DMS153 treated with DMSO at 0.1 percent for 48 hours (cell line): ENCODE measurements at regions not wholly inside any gene's neighbourhood (a gene's known extent, or its start where the extent isn't known, plus 50 kb on each side); places are given as distances from the start of the nearest gene placed in this dataset.
"Not testable (repeated sequence)": the region's sequence is repeated elsewhere in the genome, so short reads cannot be mapped to it uniquely, and the experiment has no call there.

Experiments used
- DNase-seq: peaks from one replicate; lab custom pipeline; 2025; ENCODE audit not compliant: unreplicated experiment; lab: John Stamatoyannopoulos, UW

GRCh38 chr6:48628316-48628715 is 517.3 kb upstream of the PTCHD4 start:
- DNase-seq, result no peak

DNA sequence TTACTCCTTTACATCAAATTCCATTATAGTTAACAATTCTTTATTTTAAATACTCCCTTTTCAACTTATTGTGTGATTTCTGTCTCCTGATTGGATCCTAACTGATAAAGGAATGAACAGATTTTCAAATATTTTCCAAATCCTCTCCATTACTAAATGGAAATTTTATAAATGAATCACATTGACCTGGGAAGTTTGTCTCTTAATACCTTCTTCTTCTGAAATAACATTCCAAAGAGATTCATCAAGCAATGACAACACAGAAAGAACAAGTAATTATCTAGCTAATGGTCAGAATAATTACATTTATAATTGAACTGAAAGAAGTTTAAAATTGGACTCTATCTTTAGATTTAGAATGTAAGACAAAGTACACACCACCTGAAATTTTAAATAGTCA is 515.4 kb upstream of the PTCHD4 start:
- no peak for DNase-seq

DNA sequence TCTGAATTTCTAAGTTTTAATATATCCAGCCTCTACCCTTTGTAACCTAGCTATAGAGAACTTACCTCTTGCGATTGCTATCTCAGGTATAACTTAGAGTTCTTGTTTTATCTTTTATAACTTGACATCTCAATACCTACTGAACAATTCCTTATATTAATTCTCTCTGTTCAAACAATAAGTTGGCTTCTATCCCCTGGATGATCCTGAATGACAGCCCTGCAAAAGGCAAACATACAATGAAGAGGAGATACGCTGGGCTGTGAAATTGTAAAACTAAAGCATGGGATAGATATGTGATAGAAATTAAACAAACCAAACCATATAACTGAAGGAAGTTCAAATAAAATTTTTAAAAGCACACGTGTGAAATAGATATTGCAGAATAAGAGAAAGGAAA is 513.6 kb upstream of the PTCHD4 start:
- no peak for DNase-seq

GRCh38 chr6:48619771-48620170 is 508.8 kb upstream of the PTCHD4 start:
- DNase-seq, result no peak

GRCh38 chr6:48615041-48615440 is 504.0 kb upstream of the PTCHD4 start:
- no peak for DNase-seq

DNA sequence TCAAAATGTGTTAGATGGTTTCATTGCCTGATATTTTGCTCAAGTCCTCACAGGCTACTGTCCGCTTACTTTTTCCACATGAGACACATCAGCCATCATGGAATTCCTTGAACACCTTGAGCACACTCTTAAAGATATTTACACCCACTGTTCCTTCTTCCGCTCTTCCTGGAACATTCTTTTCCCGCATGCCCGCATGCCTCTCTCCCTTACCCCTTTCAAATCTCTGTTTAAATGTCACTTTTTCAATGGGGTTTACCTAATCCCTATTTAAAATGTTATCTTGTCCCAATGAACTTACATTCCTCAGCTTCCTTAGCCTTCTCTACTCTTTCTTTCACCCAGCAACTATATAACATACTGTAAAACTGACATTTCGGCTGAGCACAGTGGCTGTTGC is 503.3 kb upstream of the PTCHD4 start:
- DNase-seq, result no peak

DNA sequence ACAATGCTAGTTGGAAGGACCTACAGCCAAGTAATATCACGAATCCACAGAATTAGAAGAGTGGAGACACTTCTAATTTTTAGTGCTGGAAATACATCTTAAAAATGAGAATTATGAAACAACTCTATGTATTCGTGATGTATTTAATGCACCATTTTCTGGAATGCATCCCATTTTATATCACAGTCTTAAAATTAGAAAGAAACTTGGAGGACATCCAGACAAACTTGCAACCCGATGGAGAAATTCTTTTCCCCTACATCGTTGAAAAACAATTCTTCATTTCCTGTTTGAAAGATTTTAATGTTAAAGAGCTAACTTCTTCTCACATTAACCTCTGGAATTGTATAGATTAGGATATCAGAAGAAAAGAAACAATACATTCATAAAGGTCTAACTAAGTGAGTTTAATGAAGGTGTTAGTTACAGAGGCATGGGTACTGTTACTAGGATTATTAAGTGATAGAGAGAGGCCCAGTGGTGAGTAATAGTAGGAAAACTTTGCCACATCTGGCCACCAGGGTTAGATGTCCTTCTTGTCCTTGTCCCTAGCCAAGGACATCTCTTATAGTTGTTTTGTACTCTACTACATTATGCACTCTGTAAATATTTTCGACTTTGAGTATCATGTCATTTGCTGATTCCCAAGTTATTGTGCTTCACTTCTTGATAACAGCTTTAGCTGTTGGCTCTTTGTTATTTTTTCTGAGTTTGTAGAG is 502.4 kb upstream of the PTCHD4 start:
- no peak for DNase-seq

DNA sequence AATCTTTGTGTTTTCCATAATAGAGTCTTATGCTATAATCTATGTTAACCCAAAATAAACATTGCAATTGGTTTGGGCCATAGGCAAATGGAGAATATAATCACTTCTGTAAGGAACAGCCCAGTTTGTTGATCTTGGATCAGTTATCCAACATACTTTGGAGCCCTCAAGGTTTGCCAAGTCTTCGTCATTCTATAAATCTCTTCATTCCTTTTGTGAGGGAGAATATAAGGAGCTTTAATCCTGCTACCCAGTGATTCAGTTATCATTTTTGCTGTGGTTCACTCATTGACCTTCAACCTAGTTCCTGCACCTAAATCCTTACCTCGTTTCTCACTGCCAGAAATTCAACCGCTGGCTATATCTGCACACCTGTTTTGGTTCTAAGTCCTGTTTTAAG is 500.3 kb upstream of the PTCHD4 start:
- DNase-seq, result no peak

DNA sequence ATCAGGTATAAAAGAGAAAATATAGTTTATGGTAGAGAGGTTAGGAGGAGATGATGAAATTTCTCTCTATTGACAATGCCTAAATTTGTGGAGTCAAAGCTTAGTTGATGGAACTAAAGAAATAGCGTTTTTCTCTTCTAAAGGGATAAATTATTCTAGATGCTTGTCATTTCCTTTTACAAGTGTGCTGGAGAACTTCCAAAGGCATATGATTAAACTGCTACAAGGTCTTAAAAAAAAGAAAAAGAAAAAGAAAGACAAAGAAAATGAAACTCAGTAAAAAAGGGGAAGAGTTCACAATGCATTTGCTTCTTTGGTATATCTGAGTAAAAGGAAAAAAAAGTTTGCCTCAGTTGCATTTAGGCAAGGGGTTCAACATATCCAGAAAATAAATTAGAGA is 499.8 kb upstream of the PTCHD4 start:
- DNase-seq, result no peak

DNA sequence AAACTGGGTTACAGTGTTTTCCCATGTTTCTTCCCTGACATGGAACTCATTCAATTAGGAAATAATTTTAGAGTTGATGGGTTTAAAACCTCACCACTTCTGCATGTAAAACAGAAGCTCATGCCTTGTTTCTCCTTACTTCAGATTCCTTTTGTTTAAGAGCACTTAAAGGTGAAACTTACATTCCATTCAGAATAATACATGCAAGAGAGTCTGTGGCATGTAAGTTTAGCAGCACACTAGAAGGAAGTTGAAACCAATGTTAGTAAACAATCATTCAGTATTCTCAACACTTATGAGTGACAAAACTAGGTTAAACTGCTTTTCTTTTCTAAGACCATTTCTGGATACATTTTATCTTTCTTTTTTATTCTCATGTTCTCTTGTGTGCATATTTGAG is 495.6 kb upstream of the PTCHD4 start:
- DNase-seq, result no peak

DNA sequence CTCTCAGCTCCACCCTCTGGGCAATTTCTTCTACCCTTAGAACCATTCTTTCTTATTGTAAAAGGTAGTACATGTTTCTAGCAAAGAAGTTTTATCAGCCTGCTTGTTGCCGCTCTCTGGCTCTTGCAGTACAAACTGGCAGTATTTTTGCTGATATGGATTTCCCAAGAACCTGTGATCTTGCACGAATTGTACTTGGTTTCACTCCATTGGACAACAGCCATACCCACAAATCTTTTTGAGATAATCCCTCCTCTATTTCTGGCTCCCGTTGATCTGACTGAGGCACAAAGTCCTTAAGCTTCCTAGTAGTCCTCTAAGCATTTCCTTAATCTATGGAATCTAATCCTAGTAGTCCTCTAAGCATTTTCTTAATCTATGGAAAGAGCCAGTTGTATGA is 487.0 kb upstream of the PTCHD4 start:
- no peak for DNase-seq

DNA sequence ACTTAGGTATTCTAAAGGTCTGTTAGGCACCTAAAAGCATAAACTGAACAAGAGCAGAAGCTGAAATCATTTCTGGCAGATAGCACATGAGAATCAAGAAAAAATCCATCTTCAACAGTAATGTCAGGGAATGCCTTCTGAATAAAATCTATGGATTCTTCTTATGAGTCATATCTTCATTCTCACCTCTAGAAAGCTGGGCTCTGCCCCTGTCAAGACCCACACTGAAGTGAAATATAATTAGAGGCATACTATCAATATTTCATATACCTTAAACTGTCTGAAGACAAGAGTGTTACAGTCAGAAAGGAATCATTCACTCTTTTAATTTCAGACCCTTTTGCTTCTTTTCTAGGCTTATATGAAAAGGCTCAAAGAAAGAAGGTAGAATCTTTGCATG is 485.8 kb upstream of the PTCHD4 start:
- no peak for DNase-seq

- not testable (repeated sequence) for DNase-seq
Measured at GRCh38 chr6:48591158-48591557, 480.2 kb upstream of the PTCHD4 start.

- DNase-seq, result no peak
Measured at GRCh38 chr6:48584846-48585245, 473.8 kb upstream of the PTCHD4 start.

DNA sequence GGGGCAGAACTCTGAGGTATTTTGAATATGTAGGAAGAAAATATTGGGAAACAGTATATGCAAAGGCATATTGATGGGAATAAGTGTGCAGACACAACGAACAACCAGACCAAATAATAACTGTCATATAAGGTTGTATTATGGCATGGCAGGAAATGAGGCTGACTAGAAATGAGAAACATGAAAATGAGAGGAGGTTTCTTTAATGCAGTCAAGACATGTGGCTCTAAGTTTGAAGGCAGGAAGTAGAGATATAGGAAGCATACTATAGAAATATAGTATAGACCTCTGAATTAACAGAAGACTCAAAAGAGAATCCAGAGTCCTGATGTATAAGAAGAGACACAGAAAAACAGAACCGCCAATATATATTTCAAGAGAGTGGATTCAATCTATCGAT is 459.7 kb upstream of the PTCHD4 start:
- no peak for DNase-seq

GRCh38 chr6:48568856-48569255 is 457.9 kb upstream of the PTCHD4 start:
- DNase-seq, result no peak

- DNase-seq, result no peak
Measured at GRCh38 chr6:48567016-48567415, 456.0 kb upstream of the PTCHD4 start.

DNA sequence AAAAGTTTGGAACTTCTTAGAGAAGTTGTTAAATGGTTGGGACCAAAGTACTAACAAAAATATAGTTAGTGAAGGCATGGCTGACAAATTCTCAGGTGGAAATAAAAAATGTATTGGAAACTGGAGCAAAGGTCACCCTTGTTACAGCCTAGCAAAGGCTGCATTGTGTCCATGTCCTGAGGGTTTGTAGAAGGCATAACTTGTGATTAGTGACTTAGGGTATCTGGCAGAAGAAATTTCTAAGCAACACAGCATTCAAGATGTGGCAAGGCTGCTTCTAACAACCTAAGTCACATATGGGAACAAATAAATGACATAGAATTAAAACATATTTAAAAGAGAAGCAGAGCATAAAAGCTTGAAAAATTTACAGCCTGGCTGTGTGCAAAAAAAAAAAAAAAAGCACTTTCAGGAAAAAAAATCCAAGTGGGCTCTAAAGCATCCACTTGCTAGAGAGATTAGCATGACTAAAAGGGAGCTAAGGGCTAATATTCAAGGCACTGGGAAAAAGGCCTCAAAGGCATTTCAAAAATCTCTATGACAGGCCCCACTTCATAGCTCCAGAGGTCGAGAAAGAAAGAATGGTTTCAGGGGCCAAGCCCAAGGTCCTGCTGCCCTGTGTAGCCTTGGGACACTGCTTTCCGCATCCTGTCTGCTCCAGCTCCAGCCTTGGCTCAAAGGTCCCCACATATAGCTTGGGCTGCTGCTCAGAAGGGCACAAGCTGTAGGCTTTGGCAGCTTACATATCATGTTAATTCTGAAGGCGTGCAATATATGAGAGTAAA is 453.2 kb upstream of the PTCHD4 start:
- DNase-seq, result no peak

DNA sequence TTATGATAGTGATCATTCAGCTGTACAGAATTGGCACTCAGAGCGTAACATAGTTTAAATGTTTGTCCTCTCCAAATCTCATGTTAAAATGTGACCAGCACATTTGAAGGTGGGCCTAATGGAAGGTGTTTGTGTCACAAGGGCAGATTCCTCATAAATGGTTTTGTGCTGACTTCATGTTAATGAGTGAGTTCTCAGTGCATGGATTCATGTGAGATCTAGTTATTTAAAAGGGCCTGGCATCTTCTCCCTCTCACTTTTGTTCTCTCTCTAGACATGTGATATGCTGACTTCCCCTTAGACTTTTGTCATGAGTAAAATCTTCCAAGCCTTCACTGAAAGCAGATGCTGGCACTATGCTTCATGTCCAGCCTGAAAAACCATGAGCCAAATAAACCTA is 452.4 kb upstream of the PTCHD4 start:
- DNase-seq, result no peak

DNA sequence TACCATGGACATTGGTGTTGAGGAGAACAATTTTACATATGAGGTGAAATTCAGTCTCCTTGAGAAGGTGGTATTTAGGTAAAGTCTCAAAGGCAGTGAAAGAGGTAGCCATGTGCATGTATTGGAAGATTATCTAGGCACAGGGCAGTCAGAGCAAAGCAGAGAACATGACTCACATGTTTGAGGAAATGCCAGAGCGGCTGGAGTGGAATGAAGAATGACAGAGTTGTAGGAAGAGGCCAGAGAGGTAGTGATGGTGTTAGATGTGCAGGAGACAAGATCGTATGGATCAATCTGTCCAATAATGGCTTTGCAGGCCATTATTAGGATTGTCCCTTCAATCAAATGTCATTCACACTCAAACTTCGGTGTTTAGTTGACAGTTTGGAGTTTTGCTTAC is 449.4 kb upstream of the PTCHD4 start:
- DNase-seq, result no peak

DNA sequence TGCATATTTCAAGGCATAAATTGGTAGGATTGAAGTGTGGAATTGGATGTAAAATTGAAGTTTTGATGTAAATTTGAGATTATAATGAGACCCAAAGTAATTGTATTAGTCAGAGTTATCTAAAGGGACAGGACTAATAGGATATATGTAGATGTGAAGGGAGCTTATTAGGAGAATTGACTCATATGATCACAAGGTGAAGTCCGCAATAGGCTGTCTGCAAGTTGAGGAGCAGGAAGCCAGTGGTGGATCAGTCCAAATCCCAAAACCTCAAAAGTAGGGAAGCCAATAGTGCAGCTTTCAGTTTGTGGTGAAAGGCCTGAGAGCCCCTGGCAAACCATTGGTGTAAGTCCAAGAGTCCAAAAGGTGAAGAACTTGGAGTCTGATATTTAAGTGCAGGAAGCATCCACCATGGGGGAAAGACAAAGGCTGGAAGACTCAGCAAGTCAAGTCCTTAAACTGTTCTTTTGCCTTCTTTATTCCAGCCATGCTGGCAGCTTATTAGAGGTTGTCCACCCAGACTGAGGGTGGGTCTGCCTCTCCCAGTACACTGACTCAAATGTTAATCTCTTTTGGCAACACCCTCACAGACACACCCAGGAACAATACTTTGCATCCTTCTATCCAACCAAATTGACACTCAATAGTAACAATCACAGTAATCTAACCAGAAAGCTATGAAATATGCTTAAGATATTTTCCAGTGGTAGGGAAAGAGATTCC is 442.6 kb upstream of the PTCHD4 start:
- DNase-seq, result no peak

DNA sequence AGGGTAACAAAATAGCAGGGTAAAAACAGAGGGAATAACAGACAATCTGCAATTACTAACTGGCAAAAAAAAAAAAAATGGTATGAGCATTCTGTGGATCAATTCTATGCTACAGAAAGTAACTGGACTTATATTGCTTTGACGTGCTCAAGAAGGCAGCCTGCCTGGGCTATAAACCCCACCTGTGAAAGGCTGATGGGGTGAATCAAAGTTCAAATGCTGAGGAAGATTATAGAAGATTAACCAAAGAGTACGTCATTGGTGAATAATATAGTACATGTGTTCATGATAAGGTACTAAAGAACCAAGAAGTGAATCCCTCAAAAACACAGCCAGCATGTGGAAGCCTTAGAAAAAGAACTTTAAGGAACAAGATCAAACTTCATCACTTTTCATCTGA is 441.9 kb upstream of the PTCHD4 start:
- no peak for DNase-seq
